Fibroblast of skin of scalp (primary cell): ENCODE measurements at regions not wholly inside any gene's neighbourhood (a gene's known extent, or its start where the extent isn't known, plus 50 kb on each side); places are given as distances from the start of the nearest gene placed in this dataset.
"Not testable (repeated sequence)": the region's sequence is repeated elsewhere in the genome, so short reads cannot be mapped to it uniquely, and the experiment has no call there.

Experiments
- DNase-seq: peaks from one replicate; pipeline ENCODE4 v3.0.0-alpha.2; 2013

- DNase-seq: no peak
These were observed 174.8 kb downstream of the PDGFRA start for GRCh38 chr4:54403700-54404453.

- peak; percentile 14 for DNase-seq
These were observed 180.3 kb downstream of the PDGFRA start for GRCh38 chr4:54409270-54409817.

DNA sequence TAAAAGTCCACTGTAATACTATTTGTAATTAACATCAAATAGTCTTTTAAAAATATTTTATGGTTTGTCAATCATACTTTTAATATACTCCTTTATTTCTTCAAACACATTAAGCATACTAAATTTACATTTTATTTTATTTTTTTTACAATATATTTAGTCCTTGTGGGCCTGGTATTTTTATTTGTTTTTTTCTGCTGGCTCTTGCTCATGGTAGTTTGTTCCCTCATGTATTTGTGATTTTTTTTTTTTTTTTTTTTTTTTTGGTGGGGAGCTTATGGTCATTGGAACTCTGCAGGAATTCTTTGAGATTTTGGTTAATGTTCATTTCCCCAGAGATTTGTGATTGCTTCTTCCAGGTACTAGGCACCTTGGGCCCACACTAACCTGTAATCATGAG is 185.5 kb downstream of the PDGFRA start:
- no peak for DNase-seq

DNA sequence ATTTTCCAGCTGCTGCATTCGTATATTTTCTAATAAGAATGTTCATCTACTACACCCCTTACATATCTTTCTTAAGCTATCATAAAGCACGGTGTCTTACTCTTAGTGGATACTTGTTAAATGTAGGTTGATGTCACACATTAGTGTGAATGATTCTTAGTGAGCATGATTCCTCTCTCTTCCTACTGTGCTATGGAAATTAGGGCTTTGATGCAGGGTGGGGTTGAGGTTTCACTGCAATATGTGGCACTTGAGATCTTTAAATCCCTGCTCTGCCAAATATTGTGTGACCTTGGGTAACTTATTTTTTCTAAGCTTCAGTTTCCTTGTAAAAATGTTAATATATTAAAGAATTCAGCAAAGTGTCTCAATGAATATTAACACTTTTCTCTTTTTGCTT is 188.4 kb downstream of the PDGFRA start:
- DNase-seq: no peak

GRCh38 chr4:54418468-54418867 is 189.4 kb downstream of the PDGFRA start:
- DNase-seq: no peak

DNA sequence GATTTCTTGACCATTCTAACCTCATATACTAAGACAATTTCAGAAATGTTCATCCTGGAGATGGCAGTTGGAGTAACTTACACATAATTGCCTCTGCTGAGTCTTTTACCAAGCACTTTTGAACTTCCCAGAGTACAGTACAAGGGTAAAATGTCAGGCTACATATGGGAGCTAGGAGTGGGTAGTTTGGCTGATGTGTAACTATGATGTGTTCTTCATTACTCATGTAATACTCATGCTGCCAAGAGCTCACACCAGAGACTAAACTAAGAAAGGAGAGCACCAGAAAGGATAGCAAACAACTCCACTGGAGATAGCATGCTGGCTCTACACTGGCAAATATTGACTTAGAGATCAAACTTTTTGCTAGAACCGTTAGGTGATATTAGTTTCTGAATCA is 194.0 kb downstream of the PDGFRA start:
- peak; percentile 24 for DNase-seq

GRCh38 chr4:54427826-54428225 is 198.7 kb downstream of the PDGFRA start:
- DNase-seq: no peak

DNA sequence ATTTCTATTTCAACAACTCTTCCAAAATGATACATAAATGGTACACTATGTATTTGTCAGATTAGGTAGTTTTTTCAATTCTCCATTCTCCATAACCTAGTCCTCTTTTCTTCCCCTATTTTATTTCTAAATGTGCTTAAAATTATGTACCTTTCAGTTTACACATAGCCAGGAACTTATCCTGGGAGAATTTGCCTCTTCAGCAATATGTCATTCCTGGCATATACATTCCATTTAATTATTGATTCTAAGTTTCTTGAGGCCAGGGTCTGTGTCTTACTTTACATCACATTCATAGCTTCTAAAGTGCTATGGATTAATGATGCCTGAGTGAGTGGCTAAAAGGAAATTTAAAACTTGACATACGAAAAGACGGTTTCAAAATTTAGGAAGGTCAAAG is 199.8 kb downstream of the PDGFRA start:
- no peak for DNase-seq

GRCh38 chr4:54433686-54434085 is 204.6 kb downstream of the PDGFRA start:
- no peak for DNase-seq

GRCh38 chr4:54439831-54440243 is 210.7 kb downstream of the PDGFRA start:
- peak; percentile 44 for DNase-seq

DNA sequence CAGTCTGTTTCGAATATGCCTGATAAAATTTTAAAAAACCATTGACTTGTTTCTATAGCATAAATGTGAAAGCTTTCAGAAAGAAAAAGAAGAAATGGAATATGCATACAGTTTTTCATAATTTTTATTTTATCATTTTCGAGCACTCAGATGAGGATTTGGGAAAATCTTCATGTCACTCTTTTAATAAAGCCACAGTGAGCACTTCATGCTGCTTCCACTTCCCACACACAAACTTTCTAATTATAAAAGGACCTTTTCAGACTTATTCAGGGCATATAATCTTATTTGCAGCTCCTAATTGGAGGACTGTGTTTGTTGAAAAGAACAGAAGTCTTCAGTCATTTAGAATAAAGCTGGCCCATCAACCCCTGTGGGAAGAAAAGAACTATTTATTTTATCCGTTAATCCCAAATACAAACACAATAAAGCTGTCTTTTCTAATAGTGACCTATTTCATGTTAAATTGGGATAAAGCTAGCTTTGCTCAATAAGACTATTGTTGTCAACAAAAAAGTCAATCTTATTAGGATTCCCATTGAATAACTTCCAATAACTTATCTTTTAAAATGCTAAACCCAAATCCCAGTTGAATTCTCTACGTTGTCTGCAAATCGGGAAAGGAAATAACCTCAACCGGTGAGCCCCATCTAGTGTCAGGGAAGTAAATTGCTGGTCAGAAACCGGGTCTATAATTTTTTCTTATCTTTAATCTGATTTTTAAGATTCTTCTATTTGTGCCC is 211.5 kb downstream of the PDGFRA start:
- DNase-seq: peak; percentile 42

DNA sequence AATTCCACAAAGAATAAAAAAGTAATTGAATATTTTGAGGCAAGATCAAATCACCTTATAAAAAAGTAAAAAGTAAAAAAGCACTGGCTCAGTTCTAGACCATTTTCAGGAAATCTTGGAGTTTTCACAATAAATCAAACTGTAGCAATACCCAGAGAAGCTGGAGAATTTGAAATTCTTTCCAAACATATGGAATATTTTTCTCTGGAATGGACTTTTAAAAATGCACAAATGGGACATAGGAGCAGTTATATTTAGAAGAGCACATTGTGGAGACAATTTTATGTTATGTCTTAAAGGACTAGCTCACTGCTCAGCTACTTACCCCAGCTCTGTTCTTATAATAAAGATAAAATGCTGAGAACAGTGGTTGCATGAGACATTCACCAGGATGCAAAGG is 211.9 kb upstream of the KIT start:
- peak; percentile 38 for DNase-seq

DNA sequence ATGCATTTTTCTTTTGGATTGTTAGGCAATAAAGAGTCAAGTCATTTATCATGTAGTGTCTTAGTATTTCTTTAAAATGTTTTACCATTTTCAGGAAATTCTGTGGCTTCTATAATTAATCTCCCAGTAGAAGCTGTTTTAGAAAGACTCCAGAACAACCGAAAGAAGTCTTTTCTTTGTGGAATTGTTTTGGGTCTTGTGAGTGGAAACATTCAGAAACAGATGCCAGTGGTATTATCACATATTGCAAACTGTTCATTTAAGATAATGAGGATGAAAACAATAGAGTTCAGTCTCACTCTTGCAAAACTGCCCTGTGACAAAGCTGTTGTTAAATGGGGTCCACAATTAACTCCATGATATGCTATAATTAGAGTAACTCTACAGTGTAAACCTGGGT is 211.2 kb upstream of the KIT start:
- DNase-seq: peak; percentile 15

DNA sequence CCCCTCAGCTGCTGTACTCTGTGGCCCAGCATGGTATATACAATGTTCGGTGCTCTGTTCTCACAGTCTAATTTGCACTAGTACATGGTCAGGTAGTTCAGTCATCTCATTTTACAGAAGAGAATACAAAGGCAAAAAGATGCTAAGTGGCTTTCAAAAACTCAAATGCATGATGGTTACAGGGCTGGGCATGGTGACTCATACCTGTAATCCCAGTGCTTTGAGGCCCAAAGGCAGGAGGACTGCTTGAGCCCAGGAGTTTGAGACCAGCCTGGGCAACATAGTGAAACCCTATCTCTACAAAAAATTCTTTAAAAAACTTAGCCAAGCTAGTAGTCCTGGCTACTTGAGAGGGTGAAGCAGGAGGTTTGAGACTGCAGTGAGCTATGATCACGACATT is 210.5 kb upstream of the KIT start:
- no peak for DNase-seq

GRCh38 chr4:54449999-54450398 is 207.8 kb upstream of the KIT start:
- DNase-seq: no peak

GRCh38 chr4:54466960-54467359 is 190.8 kb upstream of the KIT start:
- DNase-seq: not testable (repeated sequence)

- no peak for DNase-seq
These were observed 184.6 kb upstream of the KIT start for GRCh38 chr4:54473077-54473545.

- DNase-seq: no peak
These were observed 184.0 kb upstream of the KIT start for GRCh38 chr4:54473798-54474197.

DNA sequence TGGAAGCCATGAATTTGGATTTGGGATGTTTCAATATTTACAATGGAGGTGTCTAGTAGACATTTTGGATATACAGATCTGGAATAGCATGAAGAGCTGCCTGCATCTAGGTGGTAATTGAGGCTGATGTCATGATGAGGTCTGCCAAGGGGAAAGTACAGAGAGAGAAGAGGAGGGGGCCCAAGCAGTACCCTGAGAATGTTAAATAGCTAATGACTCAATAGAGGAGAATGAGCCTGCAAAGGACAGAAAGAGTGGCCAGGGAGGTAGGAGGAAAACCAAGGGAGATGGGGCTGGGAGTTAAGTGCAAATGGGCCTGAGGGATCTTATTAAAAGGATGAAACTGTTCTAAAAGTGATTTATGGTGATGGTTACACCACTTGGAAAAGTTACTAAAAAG is 182.2 kb upstream of the KIT start:
- no peak for DNase-seq

DNA sequence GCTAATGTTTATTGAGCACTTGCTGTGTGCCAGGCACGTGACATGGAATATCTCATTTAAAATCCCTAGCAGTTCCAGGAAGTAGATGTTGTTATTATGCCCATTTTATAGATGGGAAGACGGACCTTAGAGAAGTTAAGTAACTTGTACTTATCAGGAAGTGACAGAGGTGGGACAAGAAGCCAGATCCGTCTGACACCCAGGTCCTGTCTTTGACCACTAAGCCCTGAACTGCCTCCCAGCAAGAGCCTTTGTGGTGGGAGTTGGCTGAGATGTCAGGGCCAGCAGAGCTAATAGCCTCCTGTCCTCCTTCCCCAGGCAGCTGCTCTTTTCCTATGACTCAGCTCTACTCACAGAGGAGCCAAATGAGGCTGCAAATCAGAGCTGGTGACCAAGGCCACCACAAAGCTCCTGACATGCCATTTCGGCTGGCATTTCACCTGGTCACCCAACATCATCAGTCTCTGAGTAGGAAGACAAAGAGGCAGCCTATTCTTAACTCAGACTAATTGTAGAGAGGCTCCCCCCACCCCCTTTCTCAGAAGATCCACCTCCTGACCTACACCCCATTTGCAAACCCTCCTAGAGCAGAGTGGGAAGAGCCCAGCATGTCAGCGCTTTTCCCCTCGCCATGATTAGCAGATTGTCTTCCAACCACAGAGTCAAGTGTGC is 175.1 kb upstream of the KIT start:
- DNase-seq: peak; percentile 45

DNA sequence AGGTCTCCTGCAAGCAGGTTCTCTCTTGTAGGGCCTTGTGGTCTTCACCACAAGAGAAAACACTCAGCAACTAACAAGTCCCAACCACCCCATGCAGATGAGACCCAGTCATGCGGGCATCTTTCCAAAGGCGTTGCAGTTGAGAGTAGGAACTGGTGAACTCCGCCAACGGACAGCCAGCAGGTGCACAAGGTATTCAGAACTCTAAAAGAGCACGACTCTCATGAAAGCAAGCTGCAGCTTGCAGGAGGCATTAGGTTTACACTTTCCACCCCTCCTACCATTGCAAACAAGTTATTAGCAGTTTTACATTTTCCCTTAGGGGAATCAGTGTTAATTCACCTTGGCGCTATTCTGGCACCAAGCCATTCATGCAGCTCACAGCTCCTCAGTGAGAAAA is 173.4 kb upstream of the KIT start:
- DNase-seq: no peak

DNA sequence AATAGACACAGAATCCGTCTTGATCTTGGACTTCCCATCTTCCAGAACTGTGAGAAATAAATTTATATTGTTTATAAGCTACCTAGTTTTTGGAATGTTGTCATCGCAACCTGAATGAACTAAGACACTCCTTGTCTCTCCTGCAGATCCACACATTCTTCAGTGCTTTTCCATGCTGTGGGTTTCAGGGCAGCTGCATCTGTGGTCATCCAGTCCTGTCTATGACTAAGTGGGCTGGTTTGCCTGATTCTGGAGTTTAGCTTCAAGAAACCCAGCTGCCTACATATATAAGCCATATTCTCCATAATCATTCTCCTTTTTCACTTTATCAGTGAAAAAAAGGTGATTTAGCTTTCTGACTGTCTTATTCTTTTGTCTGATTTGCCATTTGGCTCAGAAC is 170.3 kb upstream of the KIT start:
- DNase-seq: no peak

DNA sequence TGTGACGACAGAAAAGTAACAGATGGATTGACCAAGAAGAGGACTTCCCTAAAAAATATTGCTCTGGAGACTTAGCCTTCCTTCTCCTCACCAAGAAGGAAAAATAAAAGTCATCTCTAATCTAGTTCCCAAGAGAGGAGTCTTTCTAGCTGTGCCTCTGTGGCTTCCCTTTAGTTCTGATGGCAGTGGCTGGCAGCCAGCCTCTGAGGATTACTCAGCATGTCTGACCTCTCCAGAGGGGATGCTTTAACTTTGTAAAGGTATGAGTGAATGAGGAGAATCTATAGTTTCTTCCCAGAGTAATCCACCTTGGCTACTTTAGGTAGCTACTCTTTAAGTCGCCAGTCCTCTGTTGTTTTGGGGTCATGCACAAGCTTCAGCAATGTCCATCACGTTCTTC is 163.9 kb upstream of the KIT start:
- peak; percentile 40 for DNase-seq
